ENCODE measurements at regions not wholly inside any gene's neighbourhood (a gene's known extent, or its start where the extent isn't known, plus 50 kb on each side); places are given as distances from the start of the nearest gene placed in this dataset.
"Not testable (repeated sequence)": the region's sequence is repeated elsewhere in the genome, so short reads cannot be mapped to it uniquely, and the experiment has no call there.

DNA sequence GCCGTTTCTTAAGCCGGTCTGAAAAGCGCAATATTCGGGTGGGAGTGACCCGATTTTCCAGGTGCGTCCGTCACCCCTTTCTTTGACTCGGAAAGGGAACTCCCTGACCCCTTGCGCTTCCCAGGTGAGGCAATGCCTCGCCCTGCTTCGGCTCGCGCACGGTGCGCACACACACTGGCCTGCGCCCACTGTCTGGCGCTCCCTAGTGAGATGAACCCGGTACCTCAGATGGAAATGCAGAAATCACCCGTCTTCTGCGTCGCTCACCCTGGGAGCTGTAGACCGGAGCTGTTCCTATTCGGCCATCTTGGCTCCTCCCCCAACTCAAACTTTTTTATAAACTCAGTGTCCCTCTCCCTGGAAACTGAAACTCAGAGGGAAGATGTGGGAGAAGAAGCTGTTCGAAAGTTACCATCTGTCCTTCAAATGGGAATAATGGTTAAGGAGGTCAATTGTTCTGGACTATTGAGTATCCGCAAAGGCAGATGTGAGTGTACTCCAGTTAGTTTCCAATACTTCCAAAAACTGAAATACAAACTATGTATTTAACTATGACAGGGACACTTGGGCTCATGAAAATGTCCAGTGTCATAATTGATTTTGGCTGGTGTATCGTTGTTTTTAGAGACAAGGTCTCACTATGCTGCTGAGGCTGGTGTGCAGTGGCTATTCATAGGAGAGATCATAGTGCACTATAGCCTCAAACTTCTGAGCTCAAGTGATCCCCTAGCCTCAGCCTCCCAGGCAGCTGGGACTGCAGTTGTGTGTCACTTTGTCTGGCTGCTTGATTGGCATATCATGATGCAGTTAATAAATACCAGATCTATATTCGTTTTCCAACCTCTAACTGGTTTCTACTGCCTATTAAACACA, 67.8 kb upstream of the OSBPL3 start:
- H3K4me1 Mint-ChIP-seq (ENCODE audit: low read depth in 2 of 2); H3K36me3 Mint-ChIP-seq; H3K27me3 Mint-ChIP-seq; H3K4me3 Mint-ChIP-seq; H3K27ac Mint-ChIP-seq; ATAC-seq; H3K9me3 Mint-ChIP-seq; DNase-seq (ENCODE audit: low spot score): not testable (repeated sequence)

GRCh38 chr7:25037325-25037724, 57.3 kb upstream of the OSBPL3 start:
- no peaks in the 10 kb centered on the region for H3K9me3 Mint-ChIP-seq
- no peak overlapping the region for H3K27ac Mint-ChIP-seq
- no peak overlapping the region for H3K4me3 Mint-ChIP-seq
- H3K27me3 Mint-ChIP-seq, result peaks cover 0 to 2% of the 10 kb centered on the region in 2 donors
- H3K36me3 Mint-ChIP-seq, result no peaks in the 10 kb centered on the region
- H3K4me1 Mint-ChIP-seq (ENCODE audit: low read depth in 2 of 2), result no peaks in the 10 kb centered on the region
- DNase-seq (ENCODE audit: low spot score) (no peak), ATAC-seq (no peak)

DNA sequence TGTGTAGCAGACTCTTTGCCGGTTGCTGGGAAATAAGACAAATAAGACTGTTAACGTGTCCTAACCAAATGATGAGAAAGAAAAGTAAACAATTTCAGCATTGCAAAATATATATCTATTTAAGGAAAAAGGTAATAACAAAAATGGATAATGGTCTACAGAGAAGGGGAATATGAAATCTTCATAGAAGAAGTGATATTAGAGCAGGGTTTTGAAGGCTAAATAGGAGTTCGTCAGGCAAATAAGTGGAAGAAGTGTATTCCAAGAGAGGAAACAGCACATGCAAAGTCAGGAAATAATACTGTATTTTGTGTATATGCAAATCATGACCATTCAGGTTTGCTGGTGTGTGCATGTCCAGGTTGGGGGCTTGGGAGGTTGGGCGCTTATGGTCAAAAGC, 55.3 kb upstream of the OSBPL3 start:
- Mint-ChIP-seq H3K36me3 (no peaks in the 10 kb centered on the region), H3K4me1 (ENCODE audit: low read depth in 2 of 2) (no peaks in the 10 kb centered on the region), H3K27ac (no peak overlapping the region), H3K9me3 (no peaks in the 10 kb centered on the region), H3K4me3 (no peak overlapping the region), H3K27me3 (peaks cover 0 to 2% of the 10 kb centered on the region in 2 donors)
- no peak for DNase-seq (ENCODE audit: low spot score)
- no peak for ATAC-seq

DNA sequence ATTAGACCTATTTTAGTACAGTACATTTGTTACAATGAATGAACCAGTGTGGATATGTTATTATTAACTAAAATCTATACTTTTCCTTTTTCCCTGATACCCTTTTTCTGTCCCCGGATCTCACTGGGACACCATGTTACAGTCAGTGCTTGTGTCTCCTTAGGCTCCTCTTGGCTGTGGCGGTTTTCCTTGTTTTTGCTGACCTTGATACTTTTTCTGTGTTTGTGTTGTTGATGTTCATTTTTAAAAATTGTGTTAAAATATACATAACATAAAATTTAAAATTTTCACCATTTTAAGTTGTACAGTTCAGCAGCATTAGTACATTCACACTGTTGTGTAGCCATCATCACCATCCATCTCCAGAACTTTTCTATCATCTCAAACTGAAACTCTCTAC, 54.2 kb upstream of the OSBPL3 start:
- no peaks in the 10 kb centered on the region for H3K9me3 Mint-ChIP-seq
- H3K27ac Mint-ChIP-seq, result no peak overlapping the region
- no peak overlapping the region for H3K4me3 Mint-ChIP-seq
- H3K36me3 Mint-ChIP-seq, result no peaks in the 10 kb centered on the region
- no peaks in the 10 kb centered on the region for H3K4me1 Mint-ChIP-seq (ENCODE audit: low read depth in 2 of 2)
- peaks cover 0 to 2% of the 10 kb centered on the region in 2 donors for H3K27me3 Mint-ChIP-seq
- ATAC-seq (no peak), DNase-seq (ENCODE audit: low spot score) (no peak)

DNA sequence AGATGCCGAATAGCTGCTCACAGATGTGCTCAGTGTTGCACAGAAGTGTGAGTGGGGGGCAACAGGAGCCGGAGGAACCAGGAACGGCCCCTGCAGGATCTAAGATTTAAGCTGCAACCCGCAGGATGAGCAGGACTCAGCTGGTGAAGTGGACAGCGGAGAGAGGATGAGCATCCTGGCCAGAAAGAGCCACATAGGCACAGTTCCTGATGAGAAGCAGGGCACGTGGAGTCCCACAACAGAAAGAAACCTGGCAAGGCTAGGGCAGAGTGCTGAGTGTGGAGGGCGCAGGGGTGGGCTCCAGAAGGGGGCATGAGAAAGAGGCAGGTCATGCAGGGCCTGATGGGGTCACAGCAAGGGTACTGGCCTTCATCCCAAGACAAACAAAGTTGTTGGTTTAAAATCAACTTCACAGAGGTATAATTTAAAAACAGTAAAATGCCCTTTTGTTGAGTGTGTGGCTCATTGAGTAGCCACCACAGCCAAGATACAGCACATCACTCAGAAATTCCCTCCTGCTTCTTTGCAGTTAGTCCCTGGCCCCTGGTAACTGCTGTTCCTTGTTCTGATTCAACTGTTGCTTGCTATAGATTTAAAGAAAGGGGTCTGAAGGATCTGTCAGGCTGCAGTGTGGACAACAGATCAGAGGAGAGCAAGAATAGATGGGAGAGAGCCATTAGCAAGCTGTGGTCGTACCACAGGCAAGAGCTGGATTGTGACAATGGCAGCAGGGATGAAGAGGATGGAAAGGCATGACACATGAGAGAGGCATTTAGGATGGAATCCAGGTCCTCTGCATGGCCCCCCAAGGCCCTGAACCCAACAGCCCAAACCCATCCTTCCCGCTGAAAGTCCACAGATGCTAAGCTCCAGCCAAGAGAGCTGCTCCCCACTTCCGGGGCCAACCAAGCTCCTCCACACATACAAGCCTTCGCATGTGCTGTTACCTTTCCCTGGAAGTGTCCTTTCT, 53.1 kb upstream of the OSBPL3 start:
- no peak overlapping the region for H3K27ac Mint-ChIP-seq
- H3K4me1 Mint-ChIP-seq (ENCODE audit: low read depth in 2 of 2), result peaks cover 7 to 9% of the 10 kb centered on the region in 2 donors
- ATAC-seq, result no peak
- H3K36me3 Mint-ChIP-seq, result no peaks in the 10 kb centered on the region
- peaks cover 0 to 2% of the 10 kb centered on the region in 2 donors for H3K27me3 Mint-ChIP-seq
- no peak overlapping the region for H3K4me3 Mint-ChIP-seq
- H3K9me3 Mint-ChIP-seq, result no peaks in the 10 kb centered on the region
- DNase-seq (ENCODE audit: low spot score), result no peak

DNA sequence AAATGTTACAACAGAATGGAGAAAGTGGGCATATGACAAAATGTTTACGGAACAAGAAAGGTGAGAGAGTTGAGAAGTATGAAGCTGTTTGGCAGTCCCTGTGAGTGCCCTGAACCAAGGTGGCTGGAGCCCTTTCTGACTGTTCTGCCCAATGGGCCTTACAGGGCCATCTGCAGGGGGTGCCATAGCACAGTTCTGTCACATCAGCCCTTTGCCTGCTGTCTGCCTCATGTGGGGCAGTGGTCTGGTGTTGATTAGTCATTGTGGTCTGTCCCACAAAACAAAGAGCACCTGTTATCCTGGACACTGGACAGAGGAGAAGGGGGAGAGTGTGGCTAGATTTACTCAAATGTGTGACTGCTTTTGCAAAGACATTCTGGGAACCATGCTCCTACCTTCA, 51.5 kb upstream of the OSBPL3 start:
- no peak for DNase-seq (ENCODE audit: low spot score)
- no peak for ATAC-seq
- Mint-ChIP-seq H3K4me3 (no peak overlapping the region), H3K9me3 (no peaks in the 10 kb centered on the region), H3K27ac (no peak overlapping the region), H3K4me1 (ENCODE audit: low read depth in 2 of 2) (peaks cover 10% of the 10 kb centered on the region in 2 donors), H3K27me3 (no peaks in the 10 kb centered on the region), H3K36me3 (no peaks in the 10 kb centered on the region)

DNA sequence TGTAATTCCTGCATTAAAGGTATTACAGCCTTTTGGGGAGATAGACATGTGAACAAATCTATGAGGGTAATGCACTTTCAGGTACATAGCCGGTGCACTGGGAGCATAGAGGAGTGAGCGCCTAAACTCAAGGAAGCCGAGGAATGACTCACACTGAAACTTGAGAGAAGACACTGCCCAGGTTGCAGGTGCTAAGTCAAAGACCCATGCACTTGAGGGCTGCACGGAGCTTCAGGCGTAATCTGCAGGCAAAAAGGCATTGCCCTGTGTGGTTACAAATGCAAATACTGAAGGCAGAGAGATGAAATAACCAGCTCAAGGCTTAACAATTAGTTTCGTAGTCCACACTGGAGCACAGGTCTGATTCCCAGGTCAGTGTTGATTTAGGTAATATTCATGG, 51.0 kb upstream of the OSBPL3 start:
- Mint-ChIP-seq H3K27me3 (no peaks in the 10 kb centered on the region), H3K9me3 (no peaks in the 10 kb centered on the region), H3K27ac (no peak overlapping the region), H3K4me1 (ENCODE audit: low read depth in 2 of 2) (peaks cover 10% of the 10 kb centered on the region in 2 donors), H3K36me3 (no peaks in the 10 kb centered on the region), H3K4me3 (no peak overlapping the region)
- DNase-seq (ENCODE audit: low spot score) (no peak), ATAC-seq (no peak)
